Right lobe of liver (tissue), 6 donors: ENCODE measurements at regions not wholly inside any gene's neighbourhood (a gene's known extent, or its start where the extent isn't known, plus 50 kb on each side); places are given as distances from the start of the nearest gene placed in this dataset.

ENCODE experiments used
- ATAC-seq, 4 donors: fragments of 200-7000 bp; cut with Tn5 transposase; one replicate each; pipeline ENCODE4 v1.9.1; 2020; ENCODE audit warnings: mild to moderate bottlenecking in 4 of 4, moderate library complexity in 4 of 4
- DNase-seq, 3 donors: peaks; one replicate each; pipeline ENCODE4 v3.0.0-alpha.2; 2020
- H3K27ac ChIP-seq, 3 donors: fragments of 200-600 bp; one replicate each; pipeline ENCODE4 v1.8.0; 2022
- H3K27me3 ChIP-seq, 2 donors: fragments of 200-600 bp; one replicate each; pipeline ENCODE4 v1.8.0; 2022
- H3K36me3 ChIP-seq, 4 donors: fragments of 200-600 bp; sonication (generic) in 1 of 4; one replicate each; pipeline versions ENCODE4 v1.5.1 to v1.8.0; 2017 to 2022; ENCODE audit warnings: control low read depth in 1 of 4
- H3K4me1 ChIP-seq, 4 donors: fragments of 200-600 bp; sonication (generic) in 1 of 4; one replicate each; pipeline versions ENCODE4 v1.5.1 to v1.8.0; 2017 to 2022; ENCODE audit warnings: control low read depth in 1 of 4
- H3K4me3 ChIP-seq, 3 donors: fragments of 200-600 bp; one replicate each; pipeline ENCODE4 v1.8.0; 2022
- H3K9me3 ChIP-seq, 4 donors: fragments of 200-600 bp; sonication (generic) in 1 of 4; one replicate each; pipeline versions ENCODE4 v1.5.1 to v1.8.0; 2017 to 2022; ENCODE audit warnings: control low read depth in 1 of 4
- POLR2A ChIP-seq: fragments of 450-650 bp; IDR thresholded peaks from one replicate; pipeline ENCODE4 v1.6.1; 2017; ENCODE audit warnings: antibody characterized with exemption, mild to moderate bottlenecking
- whole genome bisulfite sequencing: methylation state at CpG from one replicate; pipeline ENCODE4 v1.1.6; 2018; ENCODE audit warnings: low coverage, low lambda C conversion rate; ENCODE audit not compliant: insufficient coverage; ENCODE audit errors: missing lambda C conversion rate; 5-methylcytosine and 5-hydroxymethylcytosine counted together
- intact Hi-C, 2 donors: fragments of 100-400 bp; cut with DNase I; formaldehyde crosslinking; loops; one replicate each; pipeline versions ENCODE4 v1.11.2 to v1.14.1; 2022
- TF ChIP-seq, protein P1 (sequence below), 4 donors: fragments of 200-600 bp in 3 of 4; fragments of 450-650 bp in 1 of 4; IDR thresholded peaks; one replicate each; pipeline versions ENCODE4 v1.5.1 to v1.8.0; 2016 to 2022; ENCODE audit warnings: antibody characterized with exemption in 4 of 4, mild to moderate bottlenecking in 2 of 4
- donor health status: DM: no; HTN: yes; CAD: no.
- donor health status: DM: no; HTN: no; CAD: no.
- donor health status: DM: no; HTN: no; CAD: no.
- donor health status: DM: no; HTN: yes; CAD: no.
- donor health status: DM: no; HTN: yes; CAD: no.

- no peak overlapping the region for H3K4me3 ChIP-seq
- WGBS = 91% methylated on average over 7 of the region's 11 CpGs
- intact Hi-C loops = no loop called here
- no peak overlapping the region for H3K27ac ChIP-seq
- ATAC-seq (no peak), DNase-seq (no peak)
- no peaks in the 10 kb centered on the region for H3K9me3 ChIP-seq
- TF ChIP-seq, protein P1, sequence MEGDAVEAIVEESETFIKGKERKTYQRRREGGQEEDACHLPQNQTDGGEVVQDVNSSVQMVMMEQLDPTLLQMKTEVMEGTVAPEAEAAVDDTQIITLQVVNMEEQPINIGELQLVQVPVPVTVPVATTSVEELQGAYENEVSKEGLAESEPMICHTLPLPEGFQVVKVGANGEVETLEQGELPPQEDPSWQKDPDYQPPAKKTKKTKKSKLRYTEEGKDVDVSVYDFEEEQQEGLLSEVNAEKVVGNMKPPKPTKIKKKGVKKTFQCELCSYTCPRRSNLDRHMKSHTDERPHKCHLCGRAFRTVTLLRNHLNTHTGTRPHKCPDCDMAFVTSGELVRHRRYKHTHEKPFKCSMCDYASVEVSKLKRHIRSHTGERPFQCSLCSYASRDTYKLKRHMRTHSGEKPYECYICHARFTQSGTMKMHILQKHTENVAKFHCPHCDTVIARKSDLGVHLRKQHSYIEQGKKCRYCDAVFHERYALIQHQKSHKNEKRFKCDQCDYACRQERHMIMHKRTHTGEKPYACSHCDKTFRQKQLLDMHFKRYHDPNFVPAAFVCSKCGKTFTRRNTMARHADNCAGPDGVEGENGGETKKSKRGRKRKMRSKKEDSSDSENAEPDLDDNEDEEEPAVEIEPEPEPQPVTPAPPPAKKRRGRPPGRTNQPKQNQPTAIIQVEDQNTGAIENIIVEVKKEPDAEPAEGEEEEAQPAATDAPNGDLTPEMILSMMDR (IDR thresholded peaks at IDR 0.05) = no peak
- TF ChIP-seq POLR2A = no peak
- H3K36me3 ChIP-seq = no peaks in the 10 kb centered on the region
- H3K4me1 ChIP-seq = no peaks in the 10 kb centered on the region
- no peaks in the 10 kb centered on the region for H3K27me3 ChIP-seq
Observed at GRCh38 chr7:156092307-156092706, 280.0 kb upstream of the SHH start.

DNA sequence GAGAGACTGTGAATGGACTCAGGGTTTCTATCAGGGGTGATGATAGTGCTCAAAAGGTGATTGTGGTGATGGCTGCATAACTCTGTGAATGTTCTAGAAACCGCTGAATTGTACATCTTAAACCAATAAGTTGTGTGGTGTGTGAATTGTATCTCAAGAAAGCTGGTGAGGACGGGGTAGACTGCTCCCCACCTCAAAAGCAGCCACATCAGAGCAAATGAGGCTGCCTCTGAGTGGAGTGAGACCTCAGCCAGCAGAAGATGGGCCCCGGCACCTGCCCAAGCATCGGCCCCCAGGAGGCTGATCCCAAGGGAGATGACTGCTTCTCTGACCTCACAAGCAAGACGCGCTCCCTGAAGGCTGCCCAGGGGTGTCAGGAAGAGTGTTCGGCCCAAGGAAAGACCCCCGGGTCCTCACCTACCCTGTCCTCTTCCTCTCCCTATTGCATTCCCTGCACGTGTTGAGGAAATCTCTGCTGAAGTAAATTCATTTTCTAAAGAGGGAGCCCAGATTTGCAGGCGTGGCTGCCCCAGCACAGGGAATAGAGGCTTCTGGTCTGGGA is 279.3 kb upstream of the SHH start:
- WGBS = 70% methylated on average over 8 of the region's 10 CpGs
- no peak for TF ChIP-seq POLR2A
- TF ChIP-seq, protein P1 (IDR thresholded peaks at IDR 0.05) = no peak
- H3K4me1 ChIP-seq = no peaks in the 10 kb centered on the region
- intact Hi-C loops = no loop called here
- no peaks in the 10 kb centered on the region for H3K9me3 ChIP-seq
- no peaks in the 10 kb centered on the region for H3K27me3 ChIP-seq
- ATAC-seq (no peak), DNase-seq (no peak)
- H3K4me3 ChIP-seq = no peak overlapping the region
- H3K36me3 ChIP-seq = no peaks in the 10 kb centered on the region
- no peak overlapping the region for H3K27ac ChIP-seq

- intact Hi-C loops = no loop called here
- ATAC-seq = no peak
- no peak overlapping the region for H3K27ac ChIP-seq
- H3K36me3 ChIP-seq = no peaks in the 10 kb centered on the region
- no peak overlapping the region for H3K4me3 ChIP-seq
- WGBS = 77% methylated on average over 5 of the region's 6 CpGs
- no peak for TF ChIP-seq POLR2A
- TF ChIP-seq, protein P1 (IDR thresholded peaks at IDR 0.05) = no peak
- no peak for DNase-seq
- H3K9me3 ChIP-seq = no peaks in the 10 kb centered on the region
- H3K27me3 ChIP-seq = no peaks in the 10 kb centered on the region
- no peaks in the 10 kb centered on the region for H3K4me1 ChIP-seq
Observed at GRCh38 chr7:156090988-156091387, 278.7 kb upstream of the SHH start.

DNA sequence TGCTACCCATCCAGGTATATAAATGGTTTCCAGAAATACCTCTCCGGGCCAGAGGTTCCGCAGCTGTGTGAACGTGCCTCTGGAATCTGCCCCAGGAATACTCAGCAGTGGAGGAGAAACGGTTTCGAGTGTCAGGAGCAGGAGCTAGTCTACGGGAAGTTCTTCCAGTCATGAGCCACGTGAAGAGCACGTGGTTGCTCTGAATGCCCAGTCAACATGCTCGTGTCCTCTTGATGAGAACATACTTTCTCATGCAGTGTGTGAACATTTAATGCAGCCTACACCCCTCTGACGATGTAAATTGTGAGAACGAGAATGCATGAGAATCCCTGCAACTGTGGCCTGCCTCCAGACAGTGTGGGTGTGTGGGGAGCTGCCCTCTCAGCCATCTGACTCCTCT is 277.0 kb upstream of the SHH start:
- no peaks in the 10 kb centered on the region for H3K9me3 ChIP-seq
- H3K4me3 ChIP-seq = no peak overlapping the region
- no peaks in the 10 kb centered on the region for H3K27me3 ChIP-seq
- no peak for ATAC-seq
- no peak overlapping the region for H3K27ac ChIP-seq
- no peaks in the 10 kb centered on the region for H3K36me3 ChIP-seq
- TF ChIP-seq, protein P1 (IDR thresholded peaks at IDR 0.05) = no peak
- no peak for TF ChIP-seq POLR2A
- no peaks in the 10 kb centered on the region for H3K4me1 ChIP-seq
- 95% methylated on average over 4 of the region's 11 CpGs for WGBS
- DNase-seq = no peak
- intact Hi-C loops = no loop called here

DNA sequence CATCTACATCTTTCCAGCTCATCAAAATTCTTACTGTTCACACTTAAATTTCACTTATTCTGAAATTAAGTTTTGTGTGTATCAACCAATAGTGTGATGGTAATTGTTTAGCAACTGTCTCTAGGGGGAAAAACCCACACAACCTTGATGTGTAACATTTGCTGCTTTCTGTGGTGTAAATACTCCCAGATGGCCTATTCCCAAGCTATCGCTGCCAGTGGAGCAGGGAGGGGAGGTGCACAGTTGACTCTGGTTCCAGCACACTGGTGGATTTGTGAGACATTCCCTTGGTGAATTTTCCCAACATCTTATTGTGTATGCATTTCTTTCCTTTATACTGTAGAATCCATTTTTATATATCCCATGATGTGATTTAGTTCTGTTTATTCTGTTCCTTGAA is 275.9 kb upstream of the SHH start:
- Histone ChIP-seq H3K9me3 (no peaks in the 10 kb centered on the region), H3K27me3 (no peaks in the 10 kb centered on the region), H3K4me1 (no peaks in the 10 kb centered on the region), H3K36me3 (no peaks in the 10 kb centered on the region), H3K4me3 (no peak overlapping the region), H3K27ac (no peak overlapping the region)
- no peak for TF ChIP-seq POLR2A
- TF ChIP-seq, protein P1 (IDR thresholded peaks at IDR 0.05) = no peak
- no peak for ATAC-seq
- DNase-seq = no peak
- intact Hi-C loops = no loop called here
- WGBS = 57% methylated on average over 1 of the region's 1 CpG
